HG03342 (cell line): ENCODE measurements at regions not wholly inside any gene's neighbourhood (a gene's known extent, or its start where the extent isn't known, plus 50 kb on each side); places are given as distances from the start of the nearest gene placed in this dataset.

Source experiments
- ATAC-seq: cut with Tn5 transposase; IDR thresholded peaks from one replicate; pipeline ENCODE4 v1.9.1; 2021; ENCODE audit warnings: mild to moderate bottlenecking, moderate library complexity; ENCODE audit not compliant: unreplicated experiment

DNA sequence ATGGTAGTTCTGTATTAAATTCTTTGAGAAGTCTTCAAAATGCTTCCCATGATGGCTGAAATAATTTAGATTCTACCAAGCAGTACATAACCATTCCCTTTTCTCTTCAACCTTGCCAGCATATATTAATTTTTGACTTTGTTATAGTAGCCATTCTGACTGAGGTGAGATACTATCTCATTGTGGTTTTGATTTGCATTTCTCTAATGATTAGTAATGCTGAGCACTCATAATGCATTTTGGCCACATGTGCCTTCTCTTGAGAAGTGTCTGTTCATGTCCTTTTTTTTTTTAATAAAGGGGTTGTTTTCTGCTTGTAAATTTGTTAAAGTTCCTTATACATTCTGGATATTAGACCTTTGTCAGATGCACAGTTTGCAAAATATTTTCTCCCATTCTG, 173.9 kb downstream of the CALCRL start:
- ATAC-seq = no peak

- no peak for ATAC-seq
Observed at GRCh38 chr2:187272255-187272654, 175.8 kb downstream of the CALCRL start.

- ATAC-seq = no peak
Observed at GRCh38 chr2:187271825-187272224, 176.2 kb downstream of the CALCRL start.

DNA sequence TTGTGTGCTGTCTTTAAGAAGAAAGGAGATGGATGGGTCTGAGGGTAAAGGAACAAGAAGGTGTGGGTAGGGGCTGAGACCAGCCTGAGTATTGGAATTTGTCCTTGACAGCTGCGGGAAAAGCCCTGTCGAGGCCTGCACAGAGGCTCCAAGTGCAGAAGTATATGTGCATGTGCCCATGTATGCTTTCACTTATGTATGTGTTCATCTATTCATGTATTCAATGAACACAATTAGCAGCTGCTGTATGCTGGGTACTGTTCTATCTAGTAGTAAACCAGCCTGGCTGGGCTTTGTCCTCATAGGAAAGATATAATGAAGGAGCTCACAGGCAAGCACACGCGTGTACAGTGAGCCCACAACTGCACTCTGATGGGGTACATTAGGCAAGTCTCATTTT, 181.4 kb downstream of the CALCRL start:
- no peak for ATAC-seq

- ATAC-seq = no peak
Observed at GRCh38 chr2:187266147-187266546, 181.9 kb downstream of the CALCRL start.

- ATAC-seq = no peak
Observed at GRCh38 chr2:187264612-187265011, 183.4 kb downstream of the CALCRL start.

DNA sequence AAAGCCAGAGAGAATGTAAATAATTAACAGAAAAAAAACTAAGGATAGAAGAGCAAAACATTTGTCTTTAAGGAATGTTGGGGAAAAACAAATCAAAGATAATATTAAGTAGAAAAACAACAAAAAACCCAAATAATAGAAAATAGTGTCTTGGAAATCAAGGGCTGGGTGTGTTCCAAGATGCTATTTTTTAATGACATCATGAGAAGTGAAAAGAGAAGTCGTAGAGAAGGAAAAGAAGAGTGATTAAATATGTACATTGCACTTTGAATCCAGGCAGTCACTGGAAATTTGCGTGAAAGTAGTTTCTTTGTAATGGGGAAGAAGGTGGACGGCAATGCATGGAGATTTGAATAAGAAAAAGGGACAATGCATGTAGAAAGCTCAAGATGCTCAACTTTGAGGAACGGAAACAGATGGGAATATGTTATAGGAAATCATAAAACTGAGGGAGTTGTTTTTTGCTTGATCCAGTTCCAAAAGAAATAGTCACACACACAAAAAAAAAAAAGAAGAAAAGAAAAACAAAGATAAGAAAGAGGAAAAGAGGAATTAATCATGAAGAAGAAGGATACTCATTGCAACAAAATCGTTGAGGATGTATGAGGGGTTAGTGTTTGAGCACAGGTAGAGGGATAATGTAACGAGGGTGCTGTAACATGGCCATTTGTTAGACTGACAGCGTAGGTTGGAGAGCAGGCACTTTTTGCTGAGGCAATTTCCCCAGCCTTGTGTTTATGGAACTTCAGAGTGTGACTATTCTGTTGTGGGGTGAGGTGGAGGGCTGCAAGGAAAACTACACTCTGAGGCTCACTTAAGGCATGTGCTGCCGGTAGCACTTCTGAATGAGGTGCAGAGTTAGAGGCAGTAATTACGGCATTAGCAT, 184.1 kb downstream of the CALCRL start:
- no peak for ATAC-seq

- ATAC-seq = no peak
Observed at GRCh38 chr2:187261705-187262104, 186.3 kb downstream of the CALCRL start.

GRCh38 chr2:187252063-187252462, 196.0 kb downstream of the CALCRL start:
- ATAC-seq = no peak

DNA sequence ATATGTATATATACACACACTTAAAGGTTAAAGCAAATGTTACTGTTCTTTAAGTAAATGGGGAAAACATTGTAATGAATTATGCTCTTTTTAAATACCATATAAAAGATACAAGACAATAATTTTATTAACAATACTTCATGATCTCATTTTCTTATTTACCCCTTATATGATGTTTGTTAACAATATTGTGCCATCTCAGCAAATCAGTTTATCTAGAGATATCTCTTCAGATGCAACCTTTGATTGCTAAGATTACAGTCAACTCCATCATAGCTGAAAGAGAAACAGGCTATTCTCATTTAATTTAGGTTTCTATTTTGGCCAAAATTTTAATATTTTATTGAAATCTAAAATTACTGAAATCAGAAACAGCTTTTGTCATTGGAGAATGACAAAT, 197.9 kb downstream of the CALCRL start:
- no peak for ATAC-seq

DNA sequence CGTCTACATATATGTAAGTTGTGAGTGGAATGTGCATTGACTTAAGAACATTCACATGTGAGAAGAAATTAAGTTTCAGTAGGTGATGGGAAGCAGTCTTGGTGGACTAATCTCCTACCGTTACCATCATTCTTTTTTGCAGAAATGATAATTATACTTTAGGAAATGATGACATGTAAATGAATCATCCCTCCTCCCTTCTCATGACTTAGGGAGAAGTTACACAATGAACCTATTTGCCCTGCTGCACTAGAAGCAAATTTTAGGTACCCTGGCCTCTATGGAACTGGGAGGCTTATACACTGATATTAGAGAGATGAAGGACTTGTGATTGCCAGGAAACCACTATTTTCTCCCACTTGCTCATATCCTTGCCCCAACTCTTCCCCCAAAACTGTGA, 214.2 kb downstream of the CALCRL start:
- ATAC-seq = no peak

- ATAC-seq = no peak
Observed at GRCh38 chr2:187232749-187233148, 215.3 kb downstream of the CALCRL start.

DNA sequence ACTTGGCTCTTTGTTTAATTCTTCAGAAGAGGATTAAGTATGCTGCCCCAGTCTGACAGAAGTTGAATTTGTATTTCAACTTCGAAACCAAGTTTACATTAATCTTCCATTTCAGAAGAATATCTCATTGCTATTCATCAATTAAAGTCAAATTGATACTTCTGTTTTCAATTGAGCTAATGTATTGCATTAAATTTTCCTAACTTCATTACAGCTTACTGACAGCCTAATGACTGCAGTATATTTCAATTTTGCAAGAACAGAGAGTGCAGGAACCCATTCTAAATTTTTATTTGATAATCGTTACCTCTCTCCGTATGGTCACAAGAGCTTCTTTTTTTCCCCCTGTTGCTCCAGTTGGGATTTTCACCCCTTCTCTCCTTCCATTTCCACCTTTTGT, 218.0 kb downstream of the CALCRL start:
- ATAC-seq = no peak

- no peak for ATAC-seq
Observed at GRCh38 chr2:187228986-187229385, 219.1 kb downstream of the CALCRL start.

DNA sequence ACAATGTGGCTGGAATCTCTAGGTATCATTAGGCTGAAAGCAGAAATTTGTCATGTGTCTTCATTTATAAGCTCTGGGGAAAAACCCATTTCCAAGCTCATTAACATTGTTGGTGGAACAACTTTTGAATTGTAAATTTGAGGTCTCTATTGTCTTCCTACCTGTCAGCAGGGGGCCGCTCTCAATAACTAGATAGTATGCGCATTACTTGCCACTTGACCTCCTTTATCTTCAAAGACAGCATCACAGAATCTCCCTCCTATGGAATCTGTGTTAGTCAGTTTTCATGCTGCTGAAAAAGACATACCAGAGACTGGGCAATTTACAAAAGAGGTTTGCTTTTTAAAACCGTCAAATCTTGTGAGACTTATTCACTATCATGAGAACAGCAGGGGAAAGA, 223.1 kb downstream of the CALCRL start:
- no peak for ATAC-seq

GRCh38 chr2:187220071-187220470, 228.0 kb downstream of the CALCRL start:
- ATAC-seq = no peak

- no peak for ATAC-seq
Observed at GRCh38 chr2:187215532-187216240, 232.4 kb downstream of the CALCRL start.

- no peak for ATAC-seq
Observed at GRCh38 chr2:187214306-187214705, 233.7 kb downstream of the CALCRL start.

DNA sequence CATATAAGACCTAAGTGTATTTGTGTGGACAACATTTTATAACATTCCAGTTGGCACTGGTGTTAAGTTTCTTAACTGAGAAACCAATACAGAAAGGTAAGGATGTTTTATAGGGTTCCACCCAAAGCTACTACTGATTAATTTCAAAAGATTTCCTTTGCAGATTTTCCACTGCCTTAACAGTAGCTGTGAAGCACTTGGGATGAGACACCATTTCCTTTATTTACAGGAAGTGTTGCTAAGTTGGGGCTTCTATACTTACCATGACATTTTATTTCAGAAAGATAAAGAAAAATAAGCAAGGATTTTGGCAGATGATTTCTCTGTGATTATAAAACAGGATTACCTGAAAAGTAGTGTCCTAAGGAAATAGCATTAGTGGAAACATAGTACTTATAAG, 234.3 kb downstream of the CALCRL start:
- no peak for ATAC-seq

GRCh38 chr2:187210726-187211125, 237.3 kb downstream of the CALCRL start:
- ATAC-seq = no peak

GRCh38 chr2:187208199-187208785, 239.8 kb downstream of the CALCRL start:
- no peak for ATAC-seq

GRCh38 chr2:187207126-187207525, 240.9 kb downstream of the CALCRL start:
- no peak for ATAC-seq
